Astrocyte (in vitro differentiated cells and primary cell): ENCODE measurements at regions not wholly inside any gene's neighbourhood (a gene's known extent, or its start where the extent isn't known, plus 50 kb on each side); places are given as distances from the start of the nearest gene placed in this dataset.

ENCODE experiments used
- DNase-seq: peaks from one replicate; pipeline ENCODE4 v3.0.0-alpha.2; 2010; ENCODE audit warnings: low read depth
- FAIRE-seq: peaks from 2 replicates; lab custom pipeline; 2011; peaks lifted over from hg19 to GRCh38; lab: Jason Lieb, UNC
- H2AFZ ChIP-seq: 2 replicates; pipeline ENCODE4 v1.6.0; 2012; ENCODE audit warnings: low read depth, low read length, inconsistent platforms
- H3K27ac ChIP-seq: 2 replicates; pipeline ENCODE4 v1.5.1; 2011; ENCODE audit warnings: low read depth, low read length, inconsistent platforms
- H3K27me3 ChIP-seq: 2 replicates; pipeline ENCODE4 v1.6.0; 2011; ENCODE audit warnings: low read length, inconsistent platforms; ENCODE audit not compliant: insufficient read depth
- H3K36me3 ChIP-seq: 2 replicates; pipeline ENCODE4 v1.5.1; 2011; ENCODE audit warnings: low read length, inconsistent platforms; ENCODE audit not compliant: insufficient read depth
- H3K4me1 ChIP-seq: 2 replicates; pipeline ENCODE4 v1.5.1; 2011; ENCODE audit warnings: low read length, inconsistent platforms; ENCODE audit not compliant: insufficient read depth
- H3K4me2 ChIP-seq: 2 replicates; pipeline ENCODE4 v1.6.0; 2012; ENCODE audit warnings: low read length, inconsistent platforms
- H3K4me3 ChIP-seq: 2 replicates; pipeline ENCODE4 v1.5.1; 2011; ENCODE audit warnings: low read depth, mild to moderate bottlenecking, low read length, inconsistent platforms; ENCODE audit not compliant: insufficient read depth
- H3K79me2 ChIP-seq: 2 replicates; pipeline ENCODE4 v1.6.0; 2012; ENCODE audit warnings: mild to moderate bottlenecking, low read length, inconsistent platforms; ENCODE audit not compliant: insufficient read depth
- H3K9ac ChIP-seq: 2 replicates; pipeline ENCODE4 v1.6.0; 2012; ENCODE audit warnings: mild to moderate bottlenecking, low read length, inconsistent platforms
- H3K9me3 ChIP-seq: 2 replicates; pipeline ENCODE4 v1.5.1; 2012; ENCODE audit warnings: low read depth, mild to moderate bottlenecking, low read length, inconsistent platforms; ENCODE audit not compliant: insufficient read depth
- H4K20me1 ChIP-seq: 2 replicates; pipeline ENCODE4 v1.6.0; 2012; ENCODE audit warnings: low read length, inconsistent platforms; ENCODE audit not compliant: insufficient read depth
- H3K27ac Mint-ChIP-seq: one replicate; pipeline ENCODE4 v1.8.0; 2021; ENCODE audit warnings: mild to moderate bottlenecking, mixed read lengths; ENCODE audit not compliant: unreplicated experiment
- H3K27me3 Mint-ChIP-seq: one replicate; pipeline ENCODE4 v1.8.0; 2021; ENCODE audit warnings: low read depth, mixed read lengths; ENCODE audit not compliant: unreplicated experiment
- H3K36me3 Mint-ChIP-seq: one replicate; pipeline ENCODE4 v1.8.0; 2021; ENCODE audit warnings: low read depth, mixed read lengths; ENCODE audit not compliant: unreplicated experiment
- H3K4me1 Mint-ChIP-seq: one replicate; pipeline ENCODE4 v1.8.0; 2021; ENCODE audit warnings: low read depth, mixed read lengths; ENCODE audit not compliant: unreplicated experiment
- H3K4me3 Mint-ChIP-seq: one replicate; pipeline ENCODE4 v1.8.0; 2021; ENCODE audit warnings: mild to moderate bottlenecking, moderate library complexity, mixed read lengths; ENCODE audit not compliant: unreplicated experiment
- H3K9me3 Mint-ChIP-seq: one replicate; pipeline ENCODE4 v1.8.0; 2021; ENCODE audit warnings: mild to moderate bottlenecking, mixed read lengths; ENCODE audit not compliant: unreplicated experiment
- EZH2 ChIP-seq: IDR thresholded peaks from 2 replicates; pipeline ENCODE4 v1.6.1; 2012; ENCODE audit warnings: mild to moderate bottlenecking, low read length, inconsistent platforms; ENCODE audit not compliant: insufficient read depth
- TF ChIP-seq, protein P1 (sequence below): IDR thresholded peaks from 2 replicates; pipeline ENCODE4 v1.5.1; 2011; ENCODE audit warnings: low read depth, mild to moderate bottlenecking, inconsistent platforms, low read length, moderate library complexity; ENCODE audit not compliant: insufficient read depth

DNA sequence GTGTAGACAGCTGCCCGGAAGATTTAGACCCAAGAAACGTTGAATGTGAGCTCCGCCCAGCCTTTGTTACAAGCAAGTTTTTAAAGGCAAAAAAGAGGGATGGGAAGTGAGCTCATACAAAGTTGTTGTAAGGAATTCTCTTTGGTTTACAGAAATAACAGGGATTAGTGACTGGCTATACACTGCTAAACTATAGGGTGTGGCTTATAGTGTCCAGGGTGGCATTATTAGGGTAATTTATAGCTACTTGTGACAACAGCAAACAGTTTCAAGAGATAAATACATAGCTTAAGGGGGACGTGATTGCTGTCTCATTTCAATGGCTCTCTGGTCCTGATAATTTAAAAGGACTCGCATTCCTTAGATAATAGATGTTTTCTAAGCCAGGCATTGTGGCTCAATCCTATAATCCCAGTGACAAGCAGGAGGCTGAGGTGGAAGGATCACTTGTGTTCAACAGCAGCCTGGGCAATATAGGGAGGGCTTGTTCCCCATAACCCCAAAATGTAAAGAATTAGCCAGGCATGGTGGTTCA is 66.5 kb upstream of the TGIF1 start:
- Histone ChIP-seq H3K27me3 (no peaks in the 10 kb centered on the region), H3K4me2 (peak overlapping the region; percentile 10), H3K79me2 (no peaks in the 10 kb centered on the region), H3K4me1 (peaks cover 5% of the 10 kb centered on the region), H3K36me3 (no peaks in the 10 kb centered on the region), H3K4me3 (no peak overlapping the region), H2AFZ (peak overlapping the region; percentile 12), H3K27ac (no peak overlapping the region), H3K9me3 (no peaks in the 10 kb centered on the region), H3K9ac (no peak overlapping the region), H4K20me1 (no peaks in the 10 kb centered on the region)
- Mint-ChIP-seq H3K4me1 (peaks cover 3% of the 10 kb centered on the region), H3K27me3 (no peaks in the 10 kb centered on the region), H3K27ac (no peak overlapping the region), H3K4me3 (no peak overlapping the region), H3K36me3 (no peaks in the 10 kb centered on the region), H3K9me3 (no peaks in the 10 kb centered on the region)
- no peak for FAIRE-seq
- peak; percentile 5 for DNase-seq
- TF ChIP-seq, protein P1, sequence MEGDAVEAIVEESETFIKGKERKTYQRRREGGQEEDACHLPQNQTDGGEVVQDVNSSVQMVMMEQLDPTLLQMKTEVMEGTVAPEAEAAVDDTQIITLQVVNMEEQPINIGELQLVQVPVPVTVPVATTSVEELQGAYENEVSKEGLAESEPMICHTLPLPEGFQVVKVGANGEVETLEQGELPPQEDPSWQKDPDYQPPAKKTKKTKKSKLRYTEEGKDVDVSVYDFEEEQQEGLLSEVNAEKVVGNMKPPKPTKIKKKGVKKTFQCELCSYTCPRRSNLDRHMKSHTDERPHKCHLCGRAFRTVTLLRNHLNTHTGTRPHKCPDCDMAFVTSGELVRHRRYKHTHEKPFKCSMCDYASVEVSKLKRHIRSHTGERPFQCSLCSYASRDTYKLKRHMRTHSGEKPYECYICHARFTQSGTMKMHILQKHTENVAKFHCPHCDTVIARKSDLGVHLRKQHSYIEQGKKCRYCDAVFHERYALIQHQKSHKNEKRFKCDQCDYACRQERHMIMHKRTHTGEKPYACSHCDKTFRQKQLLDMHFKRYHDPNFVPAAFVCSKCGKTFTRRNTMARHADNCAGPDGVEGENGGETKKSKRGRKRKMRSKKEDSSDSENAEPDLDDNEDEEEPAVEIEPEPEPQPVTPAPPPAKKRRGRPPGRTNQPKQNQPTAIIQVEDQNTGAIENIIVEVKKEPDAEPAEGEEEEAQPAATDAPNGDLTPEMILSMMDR, result no peak
- no peak for TF ChIP-seq EZH2

DNA sequence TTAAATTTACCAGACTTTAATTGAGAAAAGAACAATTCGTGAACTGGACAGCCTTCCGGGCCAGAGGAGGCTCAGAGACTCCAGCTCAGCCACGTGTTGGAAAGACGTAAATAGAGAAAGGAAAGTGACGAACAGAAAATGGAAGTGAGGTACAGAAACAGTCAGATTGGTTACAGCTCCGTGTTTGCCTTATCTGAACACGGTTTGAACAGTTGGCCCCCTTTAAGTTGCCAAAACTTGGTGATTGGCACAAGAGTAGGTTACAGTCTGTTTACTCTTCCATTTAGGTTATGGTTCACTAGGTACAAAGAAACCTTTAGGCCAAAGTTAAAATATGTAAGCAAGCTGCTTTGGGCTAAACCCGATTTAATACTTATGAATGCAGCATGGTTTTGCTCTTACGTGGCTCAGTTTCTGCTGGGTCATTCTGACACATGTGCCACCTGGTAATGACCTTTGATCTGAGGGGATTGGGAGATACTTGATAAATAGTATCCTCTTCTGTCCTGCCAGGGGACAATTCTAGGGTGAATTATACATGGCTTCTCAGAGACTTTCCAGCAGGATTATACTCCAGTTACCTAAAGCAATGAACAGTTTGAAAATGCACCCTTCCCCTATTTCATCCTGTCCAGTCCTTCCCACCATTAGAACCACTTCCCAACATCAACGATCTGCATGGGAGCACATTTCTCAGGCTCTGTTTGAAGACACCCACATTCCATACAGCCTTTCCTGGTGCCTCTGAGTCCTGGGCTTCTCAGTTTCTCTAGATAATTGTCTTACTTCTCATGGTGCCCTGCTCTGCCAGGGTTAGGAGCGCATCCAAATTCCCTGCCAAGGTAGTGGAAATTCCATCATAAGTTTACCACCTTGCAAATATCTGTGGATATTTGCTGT is 65.1 kb upstream of the TGIF1 start:
- Histone ChIP-seq H3K27me3 (no peaks in the 10 kb centered on the region), H3K4me1 (peaks cover 5% of the 10 kb centered on the region), H3K9me3 (no peaks in the 10 kb centered on the region), H4K20me1 (no peaks in the 10 kb centered on the region), H3K79me2 (no peaks in the 10 kb centered on the region), H2AFZ (no peak overlapping the region), H3K4me2 (no peak overlapping the region), H3K9ac (no peak overlapping the region), H3K27ac (no peak overlapping the region), H3K4me3 (no peak overlapping the region), H3K36me3 (no peaks in the 10 kb centered on the region)
- DNase-seq (no peak), FAIRE-seq (no peak)
- no peaks in the 10 kb centered on the region for H3K27me3 Mint-ChIP-seq
- H3K4me1 Mint-ChIP-seq, result peaks cover 3% of the 10 kb centered on the region
- no peaks in the 10 kb centered on the region for H3K9me3 Mint-ChIP-seq
- H3K4me3 Mint-ChIP-seq, result no peak overlapping the region
- no peak overlapping the region for H3K27ac Mint-ChIP-seq
- TF ChIP-seq, protein P1, result no peak
- H3K36me3 Mint-ChIP-seq, result no peaks in the 10 kb centered on the region

DNA sequence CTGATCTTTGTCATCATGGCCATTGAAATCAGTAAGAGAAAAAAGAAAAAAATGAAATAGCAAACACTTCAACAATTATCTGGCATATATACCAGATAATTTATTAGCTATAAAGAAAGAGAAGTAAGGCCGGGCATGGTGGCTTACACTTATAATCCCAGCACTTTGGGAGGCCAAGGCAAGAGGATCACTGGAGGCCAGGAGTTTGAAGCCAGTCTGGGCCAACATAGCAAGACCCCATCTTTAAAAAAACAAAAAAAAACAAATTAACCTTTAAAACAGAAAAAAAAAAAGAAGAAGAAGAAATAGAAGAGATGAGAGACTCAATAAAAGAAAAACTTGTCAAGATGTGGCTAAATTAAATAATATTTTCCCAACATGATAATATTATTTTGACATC is 61.6 kb upstream of the TGIF1 start:
- Histone ChIP-seq H3K4me1 (no peaks in the 10 kb centered on the region), H2AFZ (no peak overlapping the region), H3K9me3 (no peaks in the 10 kb centered on the region), H3K36me3 (no peaks in the 10 kb centered on the region), H3K79me2 (no peaks in the 10 kb centered on the region), H3K4me2 (no peak overlapping the region), H3K27ac (no peak overlapping the region), H3K27me3 (no peaks in the 10 kb centered on the region), H4K20me1 (no peaks in the 10 kb centered on the region), H3K9ac (no peak overlapping the region), H3K4me3 (no peak overlapping the region)
- H3K36me3 Mint-ChIP-seq, result no peaks in the 10 kb centered on the region
- TF ChIP-seq, protein P1, result no peak
- TF ChIP-seq EZH2, result no peak
- DNase-seq (no peak), FAIRE-seq (no peak)
- no peak overlapping the region for H3K4me3 Mint-ChIP-seq
- H3K9me3 Mint-ChIP-seq, result peaks cover 3% of the 10 kb centered on the region
- no peak overlapping the region for H3K27ac Mint-ChIP-seq
- H3K27me3 Mint-ChIP-seq, result no peaks in the 10 kb centered on the region
- H3K4me1 Mint-ChIP-seq, result no peaks in the 10 kb centered on the region
